H1 (cell line): ENCODE measurements at regions not wholly inside any gene's neighbourhood (a gene's known extent, or its start where the extent isn't known, plus 50 kb on each side); places are given as distances from the start of the nearest gene placed in this dataset.

Experiments
- CTCF ChIA-PET: fragments of 300-600 bp; sonication (Branson Sonifier 250); formaldehyde crosslinking; loops from one replicate; lab custom pipeline; 2021; ENCODE audit not compliant: partially characterized antibody; lab: Charles Lee
- POLR2A ChIA-PET: fragments of 300-600 bp; sonication (Branson Sonifier 250); formaldehyde crosslinking; loops from one replicate; lab custom pipeline; 2021; ENCODE audit warnings: inconsistent platforms; ENCODE audit not compliant: partially characterized antibody; lab: Charles Lee
- DNase-seq, 2 experiments: peaks; one replicate each; pipeline versions ENCODE4 v3.0.0 to v3.0.0-alpha.2; 2010 to 2022; ENCODE audit warnings: low spot score in 2 of 2, low read depth in 1 of 2, mixed read lengths in 1 of 2
- FAIRE-seq: peaks from 2 replicates; lab custom pipeline; 2011; peaks lifted over from hg19 to GRCh38; lab: Jason Lieb, UNC
- H2AFZ ChIP-seq: 2 replicates; pipeline ENCODE4 v1.8.1; 2012; ENCODE audit warnings: low read length, inconsistent platforms
- H2AK5ac ChIP-seq: 2 replicates; pipeline ENCODE4 v1.6.1; 2013; ENCODE audit warnings: low read depth, low read length
- H2BK120ac ChIP-seq: replicated peaks from 2 replicates; pipeline ENCODE3; 2013; ENCODE audit warnings: low read depth, low read length, inconsistent platforms
- H2BK12ac ChIP-seq: 2 replicates; pipeline ENCODE4 v1.6.1; 2013; ENCODE audit warnings: low read depth, low read length
- H2BK15ac ChIP-seq: 2 replicates; pipeline ENCODE4 v1.6.1; 2013; ENCODE audit warnings: low read length
- H2BK20ac ChIP-seq: 2 replicates; pipeline ENCODE4 v1.6.1; 2013; ENCODE audit warnings: low read length
- H2BK5ac ChIP-seq: 2 replicates; pipeline ENCODE4 v1.6.1; 2013; ENCODE audit warnings: low read depth, low read length
- H3K14ac ChIP-seq: 2 replicates; pipeline ENCODE4 v1.6.1; 2013; ENCODE audit warnings: inconsistent platforms; ENCODE audit not compliant: insufficient read length
- H3K18ac ChIP-seq: 2 replicates; pipeline ENCODE4 v1.6.1; 2013; ENCODE audit warnings: low read length; ENCODE audit errors: extremely low read depth
- H3K23ac ChIP-seq: 2 replicates; pipeline ENCODE4 v1.6.1; 2013; ENCODE audit warnings: inconsistent platforms; ENCODE audit not compliant: insufficient read length
- H3K23me2 ChIP-seq: 2 replicates; pipeline ENCODE4 v1.6.1; 2013; ENCODE audit warnings: low read depth, low read length
- H3K27ac ChIP-seq: 2 replicates; pipeline ENCODE4 v1.6.1; 2011; ENCODE audit warnings: low read depth, low read length, inconsistent platforms
- H3K27me3 ChIP-seq, 4 experiments: replicated peaks in 1 of 4; 1 replicate in 1 of 4; 2 replicates in 3 of 4; pipeline versions ENCODE4 v1.6.1 to v1.8.1; 2011 to 2013; ENCODE audit warnings: low read length in 3 of 4, mild to moderate bottlenecking in 3 of 4, inconsistent platforms in 2 of 4, mixed read lengths in 2 of 4, moderate library complexity in 1 of 4; ENCODE audit not compliant: control insufficient read depth in 3 of 4, insufficient read depth in 3 of 4; ENCODE audit errors: extremely low read depth in 1 of 4
- H3K36me3 ChIP-seq, 4 experiments: 2 replicates each; pipeline versions ENCODE4 v1.6.1 to v1.8.1; 2011 to 2013; ENCODE audit warnings: mild to moderate bottlenecking in 4 of 4, low read length in 3 of 4, moderate library complexity in 2 of 4, control low read depth in 1 of 4, inconsistent platforms in 1 of 4; ENCODE audit not compliant: insufficient read depth in 4 of 4, control insufficient read depth in 2 of 4
- H3K4ac ChIP-seq: replicated peaks from 2 replicates; pipeline ENCODE3; 2013; ENCODE audit warnings: low read length, low read depth, mixed read lengths, inconsistent platforms; ENCODE audit not compliant: insufficient read length
- H3K4me1 ChIP-seq, 4 experiments: replicated peaks in 1 of 4; 1 replicate in 1 of 4; 2 replicates in 3 of 4; pipeline versions ENCODE4 v1.6.1 to v1.8.1; 2011 to 2013; ENCODE audit warnings: low read length in 3 of 4, inconsistent platforms in 2 of 4, mixed read lengths in 1 of 4; ENCODE audit not compliant: insufficient read depth in 4 of 4, control insufficient read depth in 3 of 4
- H3K4me2 ChIP-seq, 2 experiments: 2 replicates each; pipeline versions ENCODE4 v1.6.1 to v1.8.1; 2011 to 2013; ENCODE audit warnings: low read depth in 2 of 2, low read length in 2 of 2, control low read depth in 1 of 2, inconsistent platforms in 1 of 2, mild to moderate bottlenecking in 1 of 2; ENCODE audit not compliant: insufficient read depth in 1 of 2
- H3K4me3 ChIP-seq, 4 experiments: fragments of 200-600, 300-600 bp in 1 of 4; sonication (generic), shearing (Covaris generic), sonication (Bioruptor Twin) in 1 of 4; 2 replicates each; pipeline versions ENCODE4 v1.5.1 to v1.8.1; 2011 to 2016; ENCODE audit warnings: low read length in 4 of 4, low read depth in 3 of 4, control low read depth in 2 of 4, inconsistent platforms in 2 of 4, mild to moderate bottlenecking in 2 of 4, mixed read lengths in 1 of 4, moderate library complexity in 1 of 4; ENCODE audit not compliant: insufficient read depth in 2 of 4; ENCODE audit errors: extremely low read depth in 1 of 4
- H3K56ac ChIP-seq: replicated peaks from 2 replicates; pipeline ENCODE3; 2013; ENCODE audit warnings: low read depth, mild to moderate bottlenecking, mixed read lengths, low read length, inconsistent platforms; ENCODE audit not compliant: insufficient read length
- H3K79me1 ChIP-seq: 2 replicates; pipeline ENCODE4 v1.6.1; 2013; ENCODE audit warnings: low read depth, low read length, control low read depth
- H3K79me2 ChIP-seq, 2 experiments: 2 replicates each; pipeline versions ENCODE4 v1.6.1 to v1.8.1; 2012 to 2013; ENCODE audit warnings: low read length in 2 of 2, mild to moderate bottlenecking in 2 of 2, inconsistent platforms in 1 of 2; ENCODE audit not compliant: insufficient read depth in 2 of 2, control insufficient read depth in 1 of 2
- H3K9ac ChIP-seq, 4 experiments: replicated peaks in 1 of 4; 1 replicate in 1 of 4; 2 replicates in 3 of 4; pipeline versions ENCODE4 v1.6.1 to v1.8.1; 2011 to 2013; ENCODE audit warnings: low read depth in 3 of 4, low read length in 3 of 4, control low read depth in 2 of 4, mild to moderate bottlenecking in 2 of 4, moderate library complexity in 2 of 4, inconsistent platforms in 1 of 4; ENCODE audit errors: extremely low read depth in 1 of 4
- H3K9me3 ChIP-seq, 2 experiments: 2 replicates each; pipeline versions ENCODE4 v1.6.1 to v1.8.1; 2012 to 2013; ENCODE audit warnings: mild to moderate bottlenecking in 2 of 2, moderate library complexity in 2 of 2, control low read depth in 1 of 2, inconsistent platforms in 1 of 2, low read depth in 1 of 2, low read length in 1 of 2, mixed read lengths in 1 of 2; ENCODE audit not compliant: insufficient read depth in 2 of 2
- H4K20me1 ChIP-seq, 2 experiments: replicated peaks in 1 of 2; 2 replicates each; pipeline versions ENCODE3 to v1.8.1; 2011 to 2013; ENCODE audit warnings: inconsistent platforms in 2 of 2, low read length in 2 of 2, mild to moderate bottlenecking in 1 of 2; ENCODE audit not compliant: insufficient read depth in 2 of 2, control insufficient read depth in 1 of 2
- H4K5ac ChIP-seq: 2 replicates; pipeline ENCODE4 v1.6.1; 2013; ENCODE audit warnings: low read length, low read depth, mixed read lengths, inconsistent platforms; ENCODE audit not compliant: insufficient read length
- H4K8ac ChIP-seq: 2 replicates; pipeline ENCODE4 v1.8.0; 2013; ENCODE audit warnings: mild to moderate bottlenecking, moderate library complexity, low read length, inconsistent platforms; ENCODE audit not compliant: insufficient read depth; ENCODE audit errors: extremely low read depth
- H4K91ac ChIP-seq: replicated peaks from 2 replicates; pipeline ENCODE3; 2013; ENCODE audit warnings: low read length, mixed read lengths, inconsistent platforms; ENCODE audit not compliant: insufficient read length
- SP1 ChIP-seq: IDR thresholded peaks from 2 replicates; pipeline ENCODE4 v1.6.1; 2011; ENCODE audit warnings: low read depth, low read length
- WGBS, 2 experiments: shearing (Covaris generic) in 1 of 2; methylation state at CpG; one replicate each; pipeline versions ENCODE4 v1.1.6 to v1.1.7; 2013 to 2015; ENCODE audit warnings: low lambda C conversion rate in 2 of 2, mixed read lengths in 2 of 2, inconsistent platforms in 1 of 2, low coverage in 1 of 2, missing lambda C conversion rate in 1 of 2; ENCODE audit not compliant: insufficient replicate concordance in 2 of 2, insufficient coverage in 1 of 2, insufficient read length in 1 of 2; ENCODE audit errors: extremely low coverage in 1 of 2, missing lambda C conversion rate in 1 of 2; 5-methylcytosine and 5-hydroxymethylcytosine counted together
- TF ChIP-seq, protein P1 (sequence below): IDR thresholded peaks from 2 replicates; pipeline ENCODE4 v1.6.1; 2011; ENCODE audit warnings: low read depth, mild to moderate bottlenecking, low read length; ENCODE audit not compliant: insufficient read depth

DNA sequence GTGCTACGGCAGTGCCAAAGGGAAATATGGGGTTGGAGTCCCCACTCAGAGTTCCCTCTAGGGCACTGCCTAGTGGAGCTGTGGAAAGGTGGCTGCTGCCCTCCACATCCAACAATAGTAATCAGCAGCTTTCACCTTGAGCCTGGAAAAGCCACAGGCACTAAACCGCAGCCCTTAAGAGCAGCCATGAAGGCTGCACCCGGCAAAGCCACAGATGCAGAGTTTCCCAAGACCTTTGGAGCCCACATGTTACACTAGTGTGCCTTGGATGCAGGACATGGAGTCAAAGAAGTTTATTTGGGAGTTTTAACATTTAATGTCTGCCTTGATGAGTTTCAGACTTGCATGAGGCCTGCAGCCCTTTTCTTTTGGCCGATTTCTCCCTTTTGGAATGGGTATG lies 91.4 kb upstream of the HSF2 start:
- no peak overlapping the region for H2BK12ac ChIP-seq
- H3K79me2 ChIP-seq: no peaks in the 10 kb centered on the region
- 89% methylated on average over 4 of the region's 4 CpGs; no CpG with 5 or more reads in 1 of the 2 experiments for WGBS, 2 experiments
- no peak overlapping the region for H4K8ac ChIP-seq
- ChIA-PET CTCF (interaction anchor here (1.1 kb wide), 1 partner anchor 11 kb away, joined by 4 read pairs; no protein-coding TSS in a partner anchor), POLR2A (no interaction called here)
- H2AFZ ChIP-seq: no peak overlapping the region
- H3K9ac ChIP-seq: no peak overlapping the region
- no peak overlapping the region for H3K4me2 ChIP-seq
- H3K56ac ChIP-seq: no peak overlapping the region
- H2BK15ac ChIP-seq: no peak overlapping the region
- no peak overlapping the region for H4K91ac ChIP-seq
- no peak overlapping the region for H4K5ac ChIP-seq
- H3K4me3 ChIP-seq: no peak overlapping the region
- H2BK20ac ChIP-seq: no peak overlapping the region
- no peaks in the 10 kb centered on the region; a peak in 1 of 7 replicates for H3K4me1 ChIP-seq
- TF ChIP-seq, protein P1, sequence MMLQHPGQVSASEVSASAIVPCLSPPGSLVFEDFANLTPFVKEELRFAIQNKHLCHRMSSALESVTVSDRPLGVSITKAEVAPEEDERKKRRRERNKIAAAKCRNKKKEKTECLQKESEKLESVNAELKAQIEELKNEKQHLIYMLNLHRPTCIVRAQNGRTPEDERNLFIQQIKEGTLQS: no peak
- no peak for TF ChIP-seq SP1
- no peak overlapping the region for H2AK5ac ChIP-seq
- no peaks in the 10 kb centered on the region for H3K27me3 ChIP-seq
- DNase-seq (no peak), FAIRE-seq (no peak)
- H3K23me2 ChIP-seq: no peaks in the 10 kb centered on the region
- H2BK120ac ChIP-seq: no peak overlapping the region
- H3K23ac ChIP-seq: no peak overlapping the region
- peaks cover 15 to 22% of the 10 kb centered on the region in 2 experiments for H3K9me3 ChIP-seq
- no peak overlapping the region for H3K18ac ChIP-seq
- H3K36me3 ChIP-seq: no peaks in the 10 kb centered on the region
- no peak overlapping the region for H2BK5ac ChIP-seq
- H3K79me1 ChIP-seq: no peaks in the 10 kb centered on the region
- H4K20me1 ChIP-seq: no peaks in the 10 kb centered on the region
- no peak overlapping the region for H3K4ac ChIP-seq
- no peak overlapping the region for H3K14ac ChIP-seq
- H3K27ac ChIP-seq: no peak overlapping the region
